ENCODE measurements at regions not wholly inside any gene's neighbourhood (a gene's known extent, or its start where the extent isn't known, plus 50 kb on each side); places are given as distances from the start of the nearest gene placed in this dataset.

GRCh38 chr11:25597696-25598095 is 734.2 kb upstream of the ANO3 start:
- H3K27ac ChIP-seq (ENCODE audit: low read length) = no peak overlapping the region
- TF ChIP-seq EZH2phosphoT487 (IDR thresholded peaks at IDR 0.05; ENCODE audit: low read depth) (no peak), CTCF (IDR thresholded peaks at IDR 0.05; ENCODE audit: low read depth, low read length) (no peak)
- H3K4me2 ChIP-seq (ENCODE audit: low read length) = no peak overlapping the region
- no peaks in the 10 kb centered on the region for H3K79me2 ChIP-seq (ENCODE audit: low read length)
- no peaks in the 10 kb centered on the region for H3K4me1 ChIP-seq (ENCODE audit: low read length)
- H3K27me3 ChIP-seq (ENCODE audit: low read depth, low read length) = no peaks in the 10 kb centered on the region
- H3K9me3 ChIP-seq (ENCODE audit: insufficient read depth, low read length) = no peaks in the 10 kb centered on the region
- H4K20me1 ChIP-seq (ENCODE audit: insufficient read depth, low read length) = no peaks in the 10 kb centered on the region
- no peak overlapping the region for H3K9ac ChIP-seq (ENCODE audit: low read length)
- H3K36me3 ChIP-seq (replicated peaks; ENCODE audit: low read depth, low read length) = no peaks in the 10 kb centered on the region
- no peak overlapping the region for H3K4me3 ChIP-seq (ENCODE audit: low read length)
- no peak overlapping the region for H2AFZ ChIP-seq (ENCODE audit: low read depth, low read length)

- H3K4me1 ChIP-seq (ENCODE audit: low read length) = no peaks in the 10 kb centered on the region
- no peak overlapping the region for H2AFZ ChIP-seq (ENCODE audit: low read depth, low read length)
- TF ChIP-seq EZH2phosphoT487 (IDR thresholded peaks at IDR 0.05; ENCODE audit: low read depth) (no peak), CTCF (IDR thresholded peaks at IDR 0.05; ENCODE audit: low read depth, low read length) (no peak)
- no peak overlapping the region for H3K4me3 ChIP-seq (ENCODE audit: low read length)
- H3K79me2 ChIP-seq (ENCODE audit: low read length) = no peaks in the 10 kb centered on the region
- H3K9me3 ChIP-seq (ENCODE audit: insufficient read depth, low read length) = no peaks in the 10 kb centered on the region
- H3K4me2 ChIP-seq (ENCODE audit: low read length) = no peak overlapping the region
- H3K36me3 ChIP-seq (replicated peaks; ENCODE audit: low read depth, low read length) = no peaks in the 10 kb centered on the region
- H3K27ac ChIP-seq (ENCODE audit: low read length) = no peak overlapping the region
- H3K9ac ChIP-seq (ENCODE audit: low read length) = no peak overlapping the region
- no peaks in the 10 kb centered on the region for H4K20me1 ChIP-seq (ENCODE audit: insufficient read depth, low read length)
- no peaks in the 10 kb centered on the region for H3K27me3 ChIP-seq (ENCODE audit: low read depth, low read length)
These were observed 729.8 kb upstream of the ANO3 start for GRCh38 chr11:25602149-25602548.

- Histone ChIP-seq H3K79me2 (ENCODE audit: low read length) (no peaks in the 10 kb centered on the region), H3K4me2 (ENCODE audit: low read length) (no peak overlapping the region), H3K4me1 (ENCODE audit: low read length) (no peaks in the 10 kb centered on the region), H3K4me3 (ENCODE audit: low read length) (no peak overlapping the region), H3K9me3 (ENCODE audit: insufficient read depth, low read length) (no peaks in the 10 kb centered on the region), H3K27ac (ENCODE audit: low read length) (no peak overlapping the region), H2AFZ (ENCODE audit: low read depth, low read length) (no peak overlapping the region), H4K20me1 (ENCODE audit: insufficient read depth, low read length) (no peaks in the 10 kb centered on the region), H3K36me3 (replicated peaks; ENCODE audit: low read depth, low read length) (no peaks in the 10 kb centered on the region), H3K27me3 (ENCODE audit: low read depth, low read length) (no peaks in the 10 kb centered on the region), H3K9ac (ENCODE audit: low read length) (no peak overlapping the region)
- TF ChIP-seq CTCF (IDR thresholded peaks at IDR 0.05; ENCODE audit: low read depth, low read length) = no peak
- TF ChIP-seq EZH2phosphoT487 (IDR thresholded peaks at IDR 0.05; ENCODE audit: low read depth) = no peak
These were observed 729.0 kb upstream of the ANO3 start for GRCh38 chr11:25602959-25603358.

- TF ChIP-seq EZH2phosphoT487 (IDR thresholded peaks at IDR 0.05; ENCODE audit: low read depth) (no peak), CTCF (IDR thresholded peaks at IDR 0.05; ENCODE audit: low read depth, low read length) (no peak)
- Histone ChIP-seq H3K4me2 (ENCODE audit: low read length) (no peak overlapping the region), H3K27ac (ENCODE audit: low read length) (no peak overlapping the region), H3K4me3 (ENCODE audit: low read length) (no peak overlapping the region), H3K36me3 (replicated peaks; ENCODE audit: low read depth, low read length) (no peaks in the 10 kb centered on the region), H3K27me3 (ENCODE audit: low read depth, low read length) (no peaks in the 10 kb centered on the region), H2AFZ (ENCODE audit: low read depth, low read length) (no peak overlapping the region), H3K79me2 (ENCODE audit: low read length) (no peaks in the 10 kb centered on the region), H3K9me3 (ENCODE audit: insufficient read depth, low read length) (no peaks in the 10 kb centered on the region), H4K20me1 (ENCODE audit: insufficient read depth, low read length) (no peaks in the 10 kb centered on the region), H3K4me1 (ENCODE audit: low read length) (no peaks in the 10 kb centered on the region), H3K9ac (ENCODE audit: low read length) (no peak overlapping the region)
These were observed 719.1 kb upstream of the ANO3 start for GRCh38 chr11:25612806-25613205.
